Prostate gland (tissue), 2 donors: ENCODE measurements at regions not wholly inside any gene's neighbourhood (a gene's known extent, or its start where the extent isn't known, plus 50 kb on each side); places are given as distances from the start of the nearest gene placed in this dataset.

ENCODE experiments used
- POLR2A ChIP-seq: fragments of 450-650 bp; IDR thresholded peaks from one replicate; pipeline ENCODE4 v1.6.1; 2016; ENCODE audit warnings: antibody characterized with exemption, mild to moderate bottlenecking
- TF ChIP-seq, protein P1 (sequence below), 4 experiments: fragments of 200-600 bp in 2 of 4; fragments of 450-650 bp in 2 of 4; sonication (generic) in 2 of 4; IDR thresholded peaks; 1 replicate in 3 of 4; 2 replicates in 1 of 4; pipeline ENCODE4 v1.5.1; 2016 to 2019; ENCODE audit warnings: antibody characterized with exemption in 4 of 4, mild to moderate bottlenecking in 2 of 4, moderate library complexity in 2 of 4

GRCh38 chr11:80958361-80958760, 1517.5 kb upstream of the TENM4 start:
- TF ChIP-seq, protein P1, sequence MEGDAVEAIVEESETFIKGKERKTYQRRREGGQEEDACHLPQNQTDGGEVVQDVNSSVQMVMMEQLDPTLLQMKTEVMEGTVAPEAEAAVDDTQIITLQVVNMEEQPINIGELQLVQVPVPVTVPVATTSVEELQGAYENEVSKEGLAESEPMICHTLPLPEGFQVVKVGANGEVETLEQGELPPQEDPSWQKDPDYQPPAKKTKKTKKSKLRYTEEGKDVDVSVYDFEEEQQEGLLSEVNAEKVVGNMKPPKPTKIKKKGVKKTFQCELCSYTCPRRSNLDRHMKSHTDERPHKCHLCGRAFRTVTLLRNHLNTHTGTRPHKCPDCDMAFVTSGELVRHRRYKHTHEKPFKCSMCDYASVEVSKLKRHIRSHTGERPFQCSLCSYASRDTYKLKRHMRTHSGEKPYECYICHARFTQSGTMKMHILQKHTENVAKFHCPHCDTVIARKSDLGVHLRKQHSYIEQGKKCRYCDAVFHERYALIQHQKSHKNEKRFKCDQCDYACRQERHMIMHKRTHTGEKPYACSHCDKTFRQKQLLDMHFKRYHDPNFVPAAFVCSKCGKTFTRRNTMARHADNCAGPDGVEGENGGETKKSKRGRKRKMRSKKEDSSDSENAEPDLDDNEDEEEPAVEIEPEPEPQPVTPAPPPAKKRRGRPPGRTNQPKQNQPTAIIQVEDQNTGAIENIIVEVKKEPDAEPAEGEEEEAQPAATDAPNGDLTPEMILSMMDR (IDR thresholded peaks at IDR 0.05), result no peak
- no peak for TF ChIP-seq POLR2A
